GM20000 (cell line): ENCODE measurements at regions not wholly inside any gene's neighbourhood (a gene's known extent, or its start where the extent isn't known, plus 50 kb on each side); places are given as distances from the start of the nearest gene placed in this dataset.

Experiments
- DNase-seq: peaks from one replicate; pipeline ENCODE4 v3.0.0; 2012; ENCODE audit warnings: low spot score
- CTCF ChIP-seq: IDR thresholded peaks from 2 replicates; pipeline ENCODE4 v1.5.1; 2012; ENCODE audit warnings: mild to moderate bottlenecking, control low read depth; ENCODE audit errors: extremely low read depth, missing control alignments

GRCh38 chr12:92197815-92198214 lies 52.2 kb upstream of the BTG1 start:
- no peak for TF ChIP-seq CTCF
- no peak for DNase-seq

- no peak for TF ChIP-seq CTCF
- no peak for DNase-seq
Observed at GRCh38 chr12:92196368-92196767, 50.7 kb upstream of the BTG1 start.
